Gastroesophageal sphincter (tissue), 3 donors: ENCODE measurements at regions not wholly inside any gene's neighbourhood (a gene's known extent, or its start where the extent isn't known, plus 50 kb on each side); places are given as distances from the start of the nearest gene placed in this dataset.

Experiments used
- EP300 ChIP-seq: sonication (generic); formaldehyde crosslinking; IDR thresholded peaks from one replicate; pipeline ENCODE4 v1.6.1; 2017; ENCODE audit warnings: antibody characterized with exemption, mild to moderate bottlenecking
- POLR2A ChIP-seq, 2 donors: fragments of 450-650 bp; IDR thresholded peaks; one replicate each; pipeline ENCODE4 v1.6.1; 2017; ENCODE audit warnings: antibody characterized with exemption in 2 of 2, mild to moderate bottlenecking in 2 of 2, moderate library complexity in 1 of 2
- TF ChIP-seq, protein P1 (sequence below), 4 experiments: fragments of 200-600 bp in 2 of 4; fragments of 450-650 bp in 2 of 4; sonication (generic) in 1 of 4; IDR thresholded peaks; one replicate each; pipeline ENCODE4 v1.5.1; 2017 to 2019; ENCODE audit warnings: antibody characterized with exemption in 4 of 4, mild to moderate bottlenecking in 2 of 4, moderate library complexity in 2 of 4

DNA sequence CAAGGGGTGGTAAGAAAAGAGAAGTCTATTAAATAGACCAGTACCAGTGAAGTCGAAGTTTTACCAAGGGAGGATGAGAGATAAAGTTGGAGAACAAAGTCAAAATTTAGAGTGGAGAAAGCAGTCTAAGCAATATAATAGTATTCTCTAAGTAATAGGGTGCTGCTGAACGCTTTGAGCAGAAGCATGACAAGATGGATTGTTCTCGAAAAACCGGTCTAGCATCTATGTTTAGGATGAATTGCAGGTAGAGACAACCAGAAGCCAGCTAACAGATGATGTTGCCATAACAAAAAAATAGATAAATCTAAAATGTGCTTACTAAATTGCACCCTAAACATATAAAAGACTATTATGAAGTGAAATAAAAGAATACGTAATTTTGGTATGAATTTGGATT, 237.0 kb downstream of the PRELID2 start:
- TF ChIP-seq, protein P1, sequence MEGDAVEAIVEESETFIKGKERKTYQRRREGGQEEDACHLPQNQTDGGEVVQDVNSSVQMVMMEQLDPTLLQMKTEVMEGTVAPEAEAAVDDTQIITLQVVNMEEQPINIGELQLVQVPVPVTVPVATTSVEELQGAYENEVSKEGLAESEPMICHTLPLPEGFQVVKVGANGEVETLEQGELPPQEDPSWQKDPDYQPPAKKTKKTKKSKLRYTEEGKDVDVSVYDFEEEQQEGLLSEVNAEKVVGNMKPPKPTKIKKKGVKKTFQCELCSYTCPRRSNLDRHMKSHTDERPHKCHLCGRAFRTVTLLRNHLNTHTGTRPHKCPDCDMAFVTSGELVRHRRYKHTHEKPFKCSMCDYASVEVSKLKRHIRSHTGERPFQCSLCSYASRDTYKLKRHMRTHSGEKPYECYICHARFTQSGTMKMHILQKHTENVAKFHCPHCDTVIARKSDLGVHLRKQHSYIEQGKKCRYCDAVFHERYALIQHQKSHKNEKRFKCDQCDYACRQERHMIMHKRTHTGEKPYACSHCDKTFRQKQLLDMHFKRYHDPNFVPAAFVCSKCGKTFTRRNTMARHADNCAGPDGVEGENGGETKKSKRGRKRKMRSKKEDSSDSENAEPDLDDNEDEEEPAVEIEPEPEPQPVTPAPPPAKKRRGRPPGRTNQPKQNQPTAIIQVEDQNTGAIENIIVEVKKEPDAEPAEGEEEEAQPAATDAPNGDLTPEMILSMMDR (IDR thresholded peaks at IDR 0.05), result no peak
- TF ChIP-seq POLR2A (IDR thresholded peaks at IDR 0.05) (no peak), EP300 (no peak)
